ENCODE measurements at regions not wholly inside any gene's neighbourhood (a gene's known extent, or its start where the extent isn't known, plus 50 kb on each side); places are given as distances from the start of the nearest gene placed in this dataset.

GRCh38 chr10:78424723-78425122, 391.1 kb downstream of the RPS24 start:
- no peak overlapping the region for H3K27ac ChIP-seq
- no peak for DNase-seq
- 94 to 100% methylated on average over 1 of the region's 1 CpG for WGBS, 2 donors
- no peak overlapping the region for H3K4me3 ChIP-seq (replicated peaks in 1 of 3)
- peaks cover 0 to 2% of the 10 kb centered on the region in 2 donors for H3K4me1 ChIP-seq
- intact Hi-C loops (cut with DNase I): no loop called here
- no peaks in the 10 kb centered on the region for H3K27me3 ChIP-seq
- no peaks in the 10 kb centered on the region for H3K9me3 ChIP-seq
- TF ChIP-seq, protein P1, sequence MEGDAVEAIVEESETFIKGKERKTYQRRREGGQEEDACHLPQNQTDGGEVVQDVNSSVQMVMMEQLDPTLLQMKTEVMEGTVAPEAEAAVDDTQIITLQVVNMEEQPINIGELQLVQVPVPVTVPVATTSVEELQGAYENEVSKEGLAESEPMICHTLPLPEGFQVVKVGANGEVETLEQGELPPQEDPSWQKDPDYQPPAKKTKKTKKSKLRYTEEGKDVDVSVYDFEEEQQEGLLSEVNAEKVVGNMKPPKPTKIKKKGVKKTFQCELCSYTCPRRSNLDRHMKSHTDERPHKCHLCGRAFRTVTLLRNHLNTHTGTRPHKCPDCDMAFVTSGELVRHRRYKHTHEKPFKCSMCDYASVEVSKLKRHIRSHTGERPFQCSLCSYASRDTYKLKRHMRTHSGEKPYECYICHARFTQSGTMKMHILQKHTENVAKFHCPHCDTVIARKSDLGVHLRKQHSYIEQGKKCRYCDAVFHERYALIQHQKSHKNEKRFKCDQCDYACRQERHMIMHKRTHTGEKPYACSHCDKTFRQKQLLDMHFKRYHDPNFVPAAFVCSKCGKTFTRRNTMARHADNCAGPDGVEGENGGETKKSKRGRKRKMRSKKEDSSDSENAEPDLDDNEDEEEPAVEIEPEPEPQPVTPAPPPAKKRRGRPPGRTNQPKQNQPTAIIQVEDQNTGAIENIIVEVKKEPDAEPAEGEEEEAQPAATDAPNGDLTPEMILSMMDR (IDR thresholded peaks at IDR 0.05): peak in 4 of 6 experiments; percentile 3 to 40 (median 28)
- TF ChIP-seq POLR2A (IDR thresholded peaks at IDR 0.05): no peak
- no peaks in the 10 kb centered on the region for H3K36me3 ChIP-seq

GRCh38 chr10:78426181-78426580, 392.5 kb downstream of the RPS24 start:
- H3K4me1 ChIP-seq: peaks cover 0 to 8% of the 10 kb centered on the region in 2 donors
- no peaks in the 10 kb centered on the region for H3K36me3 ChIP-seq
- no peak for TF ChIP-seq POLR2A (IDR thresholded peaks at IDR 0.05)
- TF ChIP-seq, protein P1 (IDR thresholded peaks at IDR 0.05): no peak
- 91 to 93% methylated on average over 3 of the region's 3 CpGs for WGBS, 2 donors
- H3K9me3 ChIP-seq: no peaks in the 10 kb centered on the region
- H3K27ac ChIP-seq: no peak overlapping the region
- H3K27me3 ChIP-seq: no peaks in the 10 kb centered on the region
- intact Hi-C loops (cut with DNase I): no loop called here
- no peak for DNase-seq
- H3K4me3 ChIP-seq (replicated peaks in 1 of 3): no peak overlapping the region

- 94 to 98% methylated on average over 2 of the region's 2 CpGs for WGBS, 2 donors
- Histone ChIP-seq H3K36me3 (no peaks in the 10 kb centered on the region), H3K27ac (no peak overlapping the region), H3K4me3 (replicated peaks in 1 of 3) (no peak overlapping the region), H3K4me1 (peaks cover 2 to 11% of the 10 kb centered on the region in 2 donors), H3K27me3 (no peaks in the 10 kb centered on the region), H3K9me3 (no peaks in the 10 kb centered on the region)
- TF ChIP-seq, protein P1 (IDR thresholded peaks at IDR 0.05): no peak
- no peak for TF ChIP-seq POLR2A (IDR thresholded peaks at IDR 0.05)
- intact Hi-C loops (cut with DNase I): no loop called here
- DNase-seq: no peak
Observed at GRCh38 chr10:78427497-78428031, 393.9 kb downstream of the RPS24 start.

DNA sequence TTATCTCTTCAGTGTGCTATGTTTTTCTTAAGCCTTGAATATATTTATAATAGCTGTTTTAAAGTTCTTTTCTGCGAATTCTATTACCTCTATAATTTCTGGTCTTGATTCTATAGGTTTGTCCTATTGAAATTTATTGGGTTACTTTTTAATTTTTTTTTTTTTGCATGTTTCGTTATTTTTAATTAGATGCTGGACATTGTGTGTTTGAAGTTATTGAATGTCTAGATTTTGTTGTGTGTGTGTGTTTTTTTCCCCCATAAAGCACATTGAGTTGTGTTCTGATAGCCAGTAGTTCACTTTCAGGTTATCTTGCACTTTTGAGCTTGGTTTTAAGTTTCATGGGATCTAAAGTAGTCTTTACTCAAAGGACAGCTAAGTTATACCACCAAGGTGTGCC, 394.9 kb downstream of the RPS24 start:
- Histone ChIP-seq H3K4me1 (peaks cover 11 to 21% of the 10 kb centered on the region in 2 donors), H3K27me3 (no peaks in the 10 kb centered on the region), H3K27ac (no peak overlapping the region), H3K36me3 (no peaks in the 10 kb centered on the region), H3K4me3 (replicated peaks in 1 of 3) (no peak overlapping the region), H3K9me3 (no peaks in the 10 kb centered on the region)
- intact Hi-C loops (cut with DNase I): no loop called here
- DNase-seq: no peak
- 71 to 91% methylated on average over 2 of the region's 2 CpGs for WGBS, 2 donors
- TF ChIP-seq, protein P1 (IDR thresholded peaks at IDR 0.05): no peak

DNA sequence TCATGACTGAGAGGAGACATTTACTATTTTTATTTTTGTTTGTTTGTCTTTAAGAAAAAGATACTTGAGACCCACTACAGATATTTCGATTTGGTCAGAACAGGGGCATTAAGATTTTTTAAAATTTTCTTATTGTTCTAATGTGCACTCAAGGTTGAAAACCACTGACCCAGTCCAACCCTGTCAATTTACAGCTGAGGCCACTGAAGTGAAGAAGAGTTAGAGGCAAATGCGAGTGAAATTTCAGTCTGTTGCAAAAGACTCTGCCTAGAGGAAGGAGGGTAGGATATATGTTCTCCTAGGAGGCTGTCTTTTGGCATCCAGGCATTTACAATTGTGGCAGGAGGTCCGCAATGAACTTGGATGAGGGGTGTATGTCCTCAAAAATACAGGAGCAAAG, 396.3 kb downstream of the RPS24 start:
- no peak overlapping the region for H3K27ac ChIP-seq
- peaks cover 19 to 33% of the 10 kb centered on the region in 2 donors for H3K4me1 ChIP-seq
- H3K9me3 ChIP-seq: no peaks in the 10 kb centered on the region
- WGBS, 2 donors: 59 to 66% methylated on average over 3 of the region's 3 CpGs
- intact Hi-C loops (cut with DNase I): no loop called here
- H3K4me3 ChIP-seq (replicated peaks in 1 of 3): no peak overlapping the region
- no peaks in the 10 kb centered on the region for H3K27me3 ChIP-seq
- no peak for DNase-seq
- no peaks in the 10 kb centered on the region for H3K36me3 ChIP-seq
- TF ChIP-seq, protein P1 (IDR thresholded peaks at IDR 0.05): no peak
- no peak for TF ChIP-seq POLR2A (IDR thresholded peaks at IDR 0.05)

Data from thyroid gland (tissue), 4 donors.